ENCODE measurements at regions not wholly inside any gene's neighbourhood (a gene's known extent, or its start where the extent isn't known, plus 50 kb on each side); places are given as distances from the start of the nearest gene placed in this dataset.

- H3K27ac ChIP-seq (ENCODE audit: low read depth, low read length) = no peak overlapping the region
- H3K4me3 ChIP-seq (ENCODE audit: low read depth in 1 of 2, low read length in 2 of 2) = no peak overlapping the region
- no peaks in the 10 kb centered on the region for H3K9me3 ChIP-seq (ENCODE audit: control insufficient read depth in 1 of 2, low read length in 2 of 2)
- no peaks in the 10 kb centered on the region for H3K36me3 ChIP-seq (ENCODE audit: control insufficient read depth in 1 of 2, insufficient read depth in 2 of 2, low read length in 2 of 2)
- H3K27me3 ChIP-seq (ENCODE audit: control insufficient read depth in 1 of 2, insufficient read depth in 2 of 2, low read length in 2 of 2) = no peaks in the 10 kb centered on the region
- no peaks in the 10 kb centered on the region for H3K4me1 ChIP-seq (ENCODE audit: control insufficient read depth in 1 of 2, insufficient read depth in 2 of 2, low read length in 2 of 2)
- no peak overlapping the region for H3K9ac ChIP-seq (ENCODE audit: low read depth in 1 of 2, low read length in 2 of 2)
Measured at GRCh38 chr4:14769993-14770392, 232.3 kb upstream of the CPEB2 start.

GRCh38 chr4:14771094-14771493, 231.2 kb upstream of the CPEB2 start:
- Histone ChIP-seq H3K4me3 (ENCODE audit: low read depth in 1 of 2, low read length in 2 of 2) (no peak overlapping the region), H3K27ac (ENCODE audit: low read depth, low read length) (no peak overlapping the region), H3K9me3 (ENCODE audit: control insufficient read depth in 1 of 2, low read length in 2 of 2) (no peaks in the 10 kb centered on the region), H3K4me1 (ENCODE audit: control insufficient read depth in 1 of 2, insufficient read depth in 2 of 2, low read length in 2 of 2) (no peaks in the 10 kb centered on the region), H3K9ac (ENCODE audit: low read depth in 1 of 2, low read length in 2 of 2) (no peak overlapping the region), H3K36me3 (ENCODE audit: control insufficient read depth in 1 of 2, insufficient read depth in 2 of 2, low read length in 2 of 2) (no peaks in the 10 kb centered on the region), H3K27me3 (ENCODE audit: control insufficient read depth in 1 of 2, insufficient read depth in 2 of 2, low read length in 2 of 2) (no peaks in the 10 kb centered on the region)

- H3K4me3 ChIP-seq (ENCODE audit: low read depth in 1 of 2, low read length in 2 of 2) = no peak overlapping the region
- no peaks in the 10 kb centered on the region for H3K36me3 ChIP-seq (ENCODE audit: control insufficient read depth in 1 of 2, insufficient read depth in 2 of 2, low read length in 2 of 2)
- no peaks in the 10 kb centered on the region for H3K4me1 ChIP-seq (ENCODE audit: control insufficient read depth in 1 of 2, insufficient read depth in 2 of 2, low read length in 2 of 2)
- no peak overlapping the region for H3K9ac ChIP-seq (ENCODE audit: low read depth in 1 of 2, low read length in 2 of 2)
- H3K9me3 ChIP-seq (ENCODE audit: control insufficient read depth in 1 of 2, low read length in 2 of 2) = no peaks in the 10 kb centered on the region
- H3K27ac ChIP-seq (ENCODE audit: low read depth, low read length) = no peak overlapping the region
- H3K27me3 ChIP-seq (ENCODE audit: control insufficient read depth in 1 of 2, insufficient read depth in 2 of 2, low read length in 2 of 2) = no peaks in the 10 kb centered on the region
Measured at GRCh38 chr4:14771504-14772175, 230.6 kb upstream of the CPEB2 start.

- H3K9me3 ChIP-seq (ENCODE audit: control insufficient read depth in 1 of 2, low read length in 2 of 2) = no peaks in the 10 kb centered on the region
- no peaks in the 10 kb centered on the region for H3K27me3 ChIP-seq (ENCODE audit: control insufficient read depth in 1 of 2, insufficient read depth in 2 of 2, low read length in 2 of 2)
- no peaks in the 10 kb centered on the region for H3K4me1 ChIP-seq (ENCODE audit: control insufficient read depth in 1 of 2, insufficient read depth in 2 of 2, low read length in 2 of 2)
- H3K27ac ChIP-seq (ENCODE audit: low read depth, low read length) = no peak overlapping the region
- H3K36me3 ChIP-seq (ENCODE audit: control insufficient read depth in 1 of 2, insufficient read depth in 2 of 2, low read length in 2 of 2) = no peaks in the 10 kb centered on the region
- no peak overlapping the region for H3K4me3 ChIP-seq (ENCODE audit: low read depth in 1 of 2, low read length in 2 of 2)
- no peak overlapping the region for H3K9ac ChIP-seq (ENCODE audit: low read depth in 1 of 2, low read length in 2 of 2)
Measured at GRCh38 chr4:14772388-14772787, 229.9 kb upstream of the CPEB2 start.

GRCh38 chr4:14783011-14783877, 219.0 kb upstream of the CPEB2 start:
- H3K4me3 ChIP-seq (ENCODE audit: low read depth in 1 of 2, low read length in 2 of 2) = no peak overlapping the region
- H3K36me3 ChIP-seq (ENCODE audit: control insufficient read depth in 1 of 2, insufficient read depth in 2 of 2, low read length in 2 of 2) = no peaks in the 10 kb centered on the region
- peaks cover 0 to under 1% of the 10 kb centered on the region in 2 donors for H3K9me3 ChIP-seq (ENCODE audit: control insufficient read depth in 1 of 2, low read length in 2 of 2)
- no peak overlapping the region for H3K9ac ChIP-seq (ENCODE audit: low read depth in 1 of 2, low read length in 2 of 2)
- H3K4me1 ChIP-seq (ENCODE audit: control insufficient read depth in 1 of 2, insufficient read depth in 2 of 2, low read length in 2 of 2) = no peaks in the 10 kb centered on the region
- no peaks in the 10 kb centered on the region for H3K27me3 ChIP-seq (ENCODE audit: control insufficient read depth in 1 of 2, insufficient read depth in 2 of 2, low read length in 2 of 2)
- no peak overlapping the region for H3K27ac ChIP-seq (ENCODE audit: low read depth, low read length)

- H3K4me3 ChIP-seq (ENCODE audit: low read depth in 1 of 2, low read length in 2 of 2) = no peak overlapping the region
- H3K27ac ChIP-seq (ENCODE audit: low read depth, low read length) = no peak overlapping the region
- H3K36me3 ChIP-seq (ENCODE audit: control insufficient read depth in 1 of 2, insufficient read depth in 2 of 2, low read length in 2 of 2) = no peaks in the 10 kb centered on the region
- no peaks in the 10 kb centered on the region for H3K27me3 ChIP-seq (ENCODE audit: control insufficient read depth in 1 of 2, insufficient read depth in 2 of 2, low read length in 2 of 2)
- H3K9ac ChIP-seq (ENCODE audit: low read depth in 1 of 2, low read length in 2 of 2) = no peak overlapping the region
- no peaks in the 10 kb centered on the region for H3K4me1 ChIP-seq (ENCODE audit: control insufficient read depth in 1 of 2, insufficient read depth in 2 of 2, low read length in 2 of 2)
- peaks cover 0 to 3% of the 10 kb centered on the region in 2 donors for H3K9me3 ChIP-seq (ENCODE audit: control insufficient read depth in 1 of 2, low read length in 2 of 2)
Measured at GRCh38 chr4:14787221-14787620, 215.1 kb upstream of the CPEB2 start.

- Histone ChIP-seq H3K27me3 (ENCODE audit: control insufficient read depth in 1 of 2, insufficient read depth in 2 of 2, low read length in 2 of 2) (no peaks in the 10 kb centered on the region), H3K36me3 (ENCODE audit: control insufficient read depth in 1 of 2, insufficient read depth in 2 of 2, low read length in 2 of 2) (no peaks in the 10 kb centered on the region), H3K4me1 (ENCODE audit: control insufficient read depth in 1 of 2, insufficient read depth in 2 of 2, low read length in 2 of 2) (no peaks in the 10 kb centered on the region), H3K4me3 (ENCODE audit: low read depth in 1 of 2, low read length in 2 of 2) (no peak overlapping the region), H3K9me3 (ENCODE audit: control insufficient read depth in 1 of 2, low read length in 2 of 2) (peaks cover 0 to 3% of the 10 kb centered on the region in 2 donors), H3K9ac (ENCODE audit: low read depth in 1 of 2, low read length in 2 of 2) (no peak overlapping the region), H3K27ac (ENCODE audit: low read depth, low read length) (no peak overlapping the region)
Measured at GRCh38 chr4:14787894-14788293, 214.4 kb upstream of the CPEB2 start.

GRCh38 chr4:14790494-14790893, 211.8 kb upstream of the CPEB2 start:
- no peak overlapping the region for H3K4me3 ChIP-seq (ENCODE audit: low read depth in 1 of 2, low read length in 2 of 2)
- no peaks in the 10 kb centered on the region for H3K27me3 ChIP-seq (ENCODE audit: control insufficient read depth in 1 of 2, insufficient read depth in 2 of 2, low read length in 2 of 2)
- H3K27ac ChIP-seq (ENCODE audit: low read depth, low read length) = no peak overlapping the region
- H3K4me1 ChIP-seq (ENCODE audit: control insufficient read depth in 1 of 2, insufficient read depth in 2 of 2, low read length in 2 of 2) = no peaks in the 10 kb centered on the region
- peaks cover 0 to 8% of the 10 kb centered on the region in 2 donors for H3K9me3 ChIP-seq (ENCODE audit: control insufficient read depth in 1 of 2, low read length in 2 of 2)
- H3K36me3 ChIP-seq (ENCODE audit: control insufficient read depth in 1 of 2, insufficient read depth in 2 of 2, low read length in 2 of 2) = no peaks in the 10 kb centered on the region
- H3K9ac ChIP-seq (ENCODE audit: low read depth in 1 of 2, low read length in 2 of 2) = no peak overlapping the region

GRCh38 chr4:14792702-14793227, 209.5 kb upstream of the CPEB2 start:
- no peak overlapping the region for H3K27ac ChIP-seq (ENCODE audit: low read depth, low read length)
- H3K9me3 ChIP-seq (ENCODE audit: control insufficient read depth in 1 of 2, low read length in 2 of 2) = peaks cover 0 to 8% of the 10 kb centered on the region in 2 donors
- no peak overlapping the region for H3K4me3 ChIP-seq (ENCODE audit: low read depth in 1 of 2, low read length in 2 of 2)
- H3K36me3 ChIP-seq (ENCODE audit: control insufficient read depth in 1 of 2, insufficient read depth in 2 of 2, low read length in 2 of 2) = no peaks in the 10 kb centered on the region
- no peak overlapping the region for H3K9ac ChIP-seq (ENCODE audit: low read depth in 1 of 2, low read length in 2 of 2)
- H3K27me3 ChIP-seq (ENCODE audit: control insufficient read depth in 1 of 2, insufficient read depth in 2 of 2, low read length in 2 of 2) = no peaks in the 10 kb centered on the region
- H3K4me1 ChIP-seq (ENCODE audit: control insufficient read depth in 1 of 2, insufficient read depth in 2 of 2, low read length in 2 of 2) = no peaks in the 10 kb centered on the region

- H3K4me3 ChIP-seq (ENCODE audit: low read depth in 1 of 2, low read length in 2 of 2) = no peak overlapping the region
- H3K9ac ChIP-seq (ENCODE audit: low read depth in 1 of 2, low read length in 2 of 2) = no peak overlapping the region
- no peaks in the 10 kb centered on the region for H3K27me3 ChIP-seq (ENCODE audit: control insufficient read depth in 1 of 2, insufficient read depth in 2 of 2, low read length in 2 of 2)
- no peak overlapping the region for H3K27ac ChIP-seq (ENCODE audit: low read depth, low read length)
- H3K4me1 ChIP-seq (ENCODE audit: control insufficient read depth in 1 of 2, insufficient read depth in 2 of 2, low read length in 2 of 2) = no peaks in the 10 kb centered on the region
- H3K36me3 ChIP-seq (ENCODE audit: control insufficient read depth in 1 of 2, insufficient read depth in 2 of 2, low read length in 2 of 2) = no peaks in the 10 kb centered on the region
- H3K9me3 ChIP-seq (ENCODE audit: control insufficient read depth in 1 of 2, low read length in 2 of 2) = peaks cover 5 to 10% of the 10 kb centered on the region in 2 donors
Measured at GRCh38 chr4:14800977-14801376, 201.3 kb upstream of the CPEB2 start.

Measured in duodenal mucosa (tissue), 2 donors.